SK-N-MC (cell line): ENCODE measurements at regions not wholly inside any gene's neighbourhood (a gene's known extent, or its start where the extent isn't known, plus 50 kb on each side); places are given as distances from the start of the nearest gene placed in this dataset.

ENCODE experiments used
- EZH2 ChIP-seq: fragments of 200-600 bp; sonication (generic); IDR thresholded peaks from one replicate; pipeline ENCODE4 v1.6.1; 2017; ENCODE audit warnings: antibody characterized with exemption
- POLR2AphosphoS5 ChIP-seq: IDR thresholded peaks from 2 replicates; pipeline ENCODE4 v1.6.1; 2012; ENCODE audit warnings: mild to moderate bottlenecking, low read depth, low read length, borderline replicate concordance

- TF ChIP-seq EZH2 (no peak), POLR2AphosphoS5 (no peak)
These were observed 188.4 kb downstream of the SLC7A11 start for GRCh38 chr4:138053641-138054301.
